NCI-H2081 treated with DMSO at 0.1 percent for 48 hours (cell line): ENCODE measurements at regions not wholly inside any gene's neighbourhood (a gene's known extent, or its start where the extent isn't known, plus 50 kb on each side); places are given as distances from the start of the nearest gene placed in this dataset.

Experiments
- DNase-seq: peaks from one replicate; lab custom pipeline; 2025; lab: John Stamatoyannopoulos, UW

- DNase-seq = no peak
These were observed 651.9 kb downstream of the SLC4A3 start for GRCh38 chr2:220279372-220279771.

GRCh38 chr2:220279840-220280239 is 652.4 kb downstream of the SLC4A3 start:
- no peak for DNase-seq

GRCh38 chr2:220280736-220281135 is 653.3 kb downstream of the SLC4A3 start:
- DNase-seq = no peak

GRCh38 chr2:220281771-220282170 is 654.3 kb downstream of the SLC4A3 start:
- DNase-seq = no peak

- DNase-seq = no peak
These were observed 654.8 kb downstream of the SLC4A3 start for GRCh38 chr2:220282236-220282635.

- no peak for DNase-seq
These were observed 666.5 kb downstream of the SLC4A3 start for GRCh38 chr2:220293966-220294365.

GRCh38 chr2:220296174-220296573 is 668.7 kb downstream of the SLC4A3 start:
- DNase-seq = no peak

- no peak for DNase-seq
These were observed 669.7 kb downstream of the SLC4A3 start for GRCh38 chr2:220297093-220297492.

GRCh38 chr2:220300806-220301205 is 673.4 kb downstream of the SLC4A3 start:
- DNase-seq = no peak

GRCh38 chr2:220302756-220303155 is 675.3 kb downstream of the SLC4A3 start:
- no peak for DNase-seq

- no peak for DNase-seq
These were observed 681.8 kb downstream of the SLC4A3 start for GRCh38 chr2:220309215-220309614.

GRCh38 chr2:220310451-220310861 is 683.0 kb downstream of the SLC4A3 start:
- DNase-seq = no peak

GRCh38 chr2:220315098-220315823 is 687.8 kb downstream of the SLC4A3 start:
- DNase-seq = no peak

- DNase-seq = no peak
These were observed 690.6 kb downstream of the SLC4A3 start for GRCh38 chr2:220318037-220318436.

GRCh38 chr2:220318508-220318907 is 691.1 kb downstream of the SLC4A3 start:
- DNase-seq = no peak

- no peak for DNase-seq
These were observed 692.9 kb downstream of the SLC4A3 start for GRCh38 chr2:220320326-220320725.

GRCh38 chr2:220332886-220333285 is 705.5 kb downstream of the SLC4A3 start:
- DNase-seq = no peak

GRCh38 chr2:220334210-220334609 is 706.8 kb downstream of the SLC4A3 start:
- no peak for DNase-seq

GRCh38 chr2:220334871-220335590 is 707.6 kb downstream of the SLC4A3 start:
- no peak for DNase-seq

GRCh38 chr2:220335591-220335915 is 708.1 kb downstream of the SLC4A3 start:
- DNase-seq = no peak

- DNase-seq = no peak
These were observed 709.3 kb downstream of the SLC4A3 start for GRCh38 chr2:220336771-220337170.

GRCh38 chr2:220337611-220338440 is 710.4 kb downstream of the SLC4A3 start:
- no peak for DNase-seq

- DNase-seq = no peak
These were observed 713.6 kb downstream of the SLC4A3 start for GRCh38 chr2:220341014-220341413.
